H9 (cell line): ENCODE measurements at regions not wholly inside any gene's neighbourhood (a gene's known extent, or its start where the extent isn't known, plus 50 kb on each side); places are given as distances from the start of the nearest gene placed in this dataset.

Experiments used
- DNase-seq: peaks from one replicate; pipeline ENCODE4 v3.0.0-alpha.2; 2017
- H2AFZ ChIP-seq: one replicate; pipeline ENCODE4 v1.6.1; 2013; ENCODE audit warnings: mild to moderate bottlenecking, low read length, control low read depth, moderate library complexity
- H2AK5ac ChIP-seq: 2 replicates; pipeline ENCODE4 v1.6.1; 2013; ENCODE audit warnings: low read length, control low read depth, mixed read lengths; ENCODE audit not compliant: insufficient read length
- H2BK120ac ChIP-seq: one replicate; pipeline ENCODE4 v1.6.1; 2013; ENCODE audit warnings: low read depth, mild to moderate bottlenecking, low read length, control low read depth, inconsistent platforms; ENCODE audit not compliant: poor library complexity, severe bottlenecking
- H2BK12ac ChIP-seq: 2 replicates; pipeline ENCODE4 v1.6.1; 2013; ENCODE audit warnings: low read length, control low read depth, mixed read lengths, low read depth; ENCODE audit not compliant: insufficient read length
- H2BK15ac ChIP-seq: 2 replicates; pipeline ENCODE4 v1.6.1; 2013; ENCODE audit warnings: low read depth, low read length, control low read depth
- H2BK20ac ChIP-seq: one replicate; pipeline ENCODE4 v1.6.1; 2013; ENCODE audit warnings: low read depth, mild to moderate bottlenecking, low read length, control low read depth, inconsistent platforms; ENCODE audit not compliant: poor library complexity, severe bottlenecking
- H2BK5ac ChIP-seq: 2 replicates; pipeline ENCODE4 v1.6.1; 2013; ENCODE audit warnings: low read length, control low read depth, mixed read lengths; ENCODE audit not compliant: insufficient read length
- H3K14ac ChIP-seq: 2 replicates; pipeline ENCODE4 v1.6.1; 2013; ENCODE audit warnings: low read length, control low read depth; ENCODE audit not compliant: insufficient read depth
- H3K18ac ChIP-seq: 2 replicates; pipeline ENCODE4 v1.6.1; 2013; ENCODE audit warnings: low read depth, mild to moderate bottlenecking, mixed read lengths, low read length, control low read depth; ENCODE audit not compliant: insufficient read length
- H3K23ac ChIP-seq: 2 replicates; pipeline ENCODE4 v1.6.1; 2013; ENCODE audit warnings: low read length, control low read depth, mixed read lengths, low read depth; ENCODE audit not compliant: insufficient read length
- H3K23me2 ChIP-seq: 2 replicates; pipeline ENCODE4 v1.6.1; 2013; ENCODE audit warnings: low read depth, mild to moderate bottlenecking, mixed read lengths, low read length, control low read depth; ENCODE audit not compliant: insufficient read length, poor library complexity, severe bottlenecking
- H3K27ac ChIP-seq: 2 replicates; pipeline ENCODE4 v1.5.1; 2013; ENCODE audit warnings: low read length, control low read depth, mixed read lengths, low read depth; ENCODE audit not compliant: insufficient read length
- H3K27me3 ChIP-seq: 2 replicates; pipeline ENCODE4 v1.6.1; 2013; ENCODE audit warnings: low read length, control low read depth, inconsistent platforms; ENCODE audit not compliant: insufficient read depth
- H3K4ac ChIP-seq: 2 replicates; pipeline ENCODE4 v1.6.1; 2013; ENCODE audit warnings: low read depth, mild to moderate bottlenecking, control low read depth, inconsistent platforms, low read length, moderate library complexity
- H3K4me1 ChIP-seq: 2 replicates; pipeline ENCODE4 v1.6.1; 2013; ENCODE audit warnings: low read length, control low read depth, inconsistent platforms; ENCODE audit not compliant: insufficient read depth
- H3K4me2 ChIP-seq: 2 replicates; pipeline ENCODE4 v1.6.1; 2013; ENCODE audit warnings: low read length, control low read depth, mixed read lengths; ENCODE audit not compliant: insufficient read length, insufficient read depth
- H3K56ac ChIP-seq: 2 replicates; pipeline ENCODE4 v1.6.1; 2013; ENCODE audit warnings: low read depth, mild to moderate bottlenecking, mixed read lengths, low read length, control low read depth; ENCODE audit not compliant: insufficient read length
- H3K79me1 ChIP-seq: 2 replicates; pipeline ENCODE4 v1.6.1; 2013; ENCODE audit warnings: low read depth, mild to moderate bottlenecking, moderate library complexity, low read length, control low read depth, inconsistent platforms; ENCODE audit not compliant: insufficient read depth, poor library complexity, severe bottlenecking
- H3K79me2 ChIP-seq: 2 replicates; pipeline ENCODE4 v1.6.1; 2013; ENCODE audit warnings: low read length, control low read depth, inconsistent platforms; ENCODE audit not compliant: insufficient read depth
- H3K9ac ChIP-seq: 2 replicates; pipeline ENCODE4 v1.6.1; 2013; ENCODE audit warnings: low read length, control low read depth, mixed read lengths; ENCODE audit not compliant: insufficient read length; ENCODE audit errors: extremely low read depth
- H3K9me3 ChIP-seq: one replicate; pipeline ENCODE4 v1.6.1; 2013; ENCODE audit warnings: low read depth, low read length, inconsistent platforms; ENCODE audit not compliant: control insufficient read depth
- H3T11ph ChIP-seq: one replicate; pipeline ENCODE4 v1.6.1; 2013; ENCODE audit warnings: mild to moderate bottlenecking, low read length, control low read depth, inconsistent platforms
- H4K20me1 ChIP-seq: one replicate; pipeline ENCODE4 v1.6.1; 2013; ENCODE audit not compliant: control insufficient read depth, insufficient read length, insufficient read depth
- H4K5ac ChIP-seq: 2 replicates; pipeline ENCODE4 v1.6.1; 2013; ENCODE audit warnings: low read depth, mild to moderate bottlenecking, mixed read lengths, low read length, control low read depth; ENCODE audit not compliant: insufficient read length
- H4K8ac ChIP-seq: replicated peaks from 2 replicates; pipeline ENCODE4 v1.6.1; 2013; ENCODE audit warnings: low read length, control low read depth, mixed read lengths, low read depth; ENCODE audit not compliant: insufficient read length
- H4K91ac ChIP-seq: 2 replicates; pipeline ENCODE4 v1.6.1; 2013; ENCODE audit warnings: low read depth, mild to moderate bottlenecking, moderate library complexity, mixed read lengths, low read length, control low read depth; ENCODE audit not compliant: insufficient read length
- H3K27ac Mint-ChIP-seq, 3 experiments: 2 replicates in 2 of 3; 3 replicates in 1 of 3; pipeline ENCODE4 v1.8.0; 2020 to 2021; ENCODE audit warnings: mixed read lengths in 3 of 3, mild to moderate bottlenecking in 1 of 3, moderate library complexity in 1 of 3
- H3K27me3 Mint-ChIP-seq: 2 replicates; pipeline ENCODE4 v1.8.0; 2021; ENCODE audit warnings: low read depth, mild to moderate bottlenecking, moderate library complexity, mixed read lengths
- H3K36me3 Mint-ChIP-seq, 3 experiments: 2 replicates in 2 of 3; 3 replicates in 1 of 3; pipeline ENCODE4 v1.8.0; 2020 to 2021; ENCODE audit warnings: low read depth in 3 of 3, mixed read lengths in 3 of 3; ENCODE audit not compliant: insufficient read depth in 1 of 3
- H3K4me1 Mint-ChIP-seq, 2 experiments: 2 replicates each; pipeline ENCODE4 v1.8.0; 2020; ENCODE audit warnings: mixed read lengths in 2 of 2
- H3K4me3 Mint-ChIP-seq, 2 experiments: 2 replicates in 1 of 2; 3 replicates in 1 of 2; pipeline ENCODE4 v1.8.0; 2020 to 2021; ENCODE audit warnings: mild to moderate bottlenecking in 2 of 2, mixed read lengths in 2 of 2, moderate library complexity in 1 of 2
- H3K9me3 Mint-ChIP-seq, 2 experiments: 2 replicates in 1 of 2; 3 replicates in 1 of 2; pipeline ENCODE4 v1.8.0; 2020; ENCODE audit warnings: mild to moderate bottlenecking in 2 of 2, mixed read lengths in 2 of 2, moderate library complexity in 1 of 2
- WGBS: extraction: QIAGEN DNeasy Blood & Tissue Kit; methylation state at CpG from one replicate; pipeline ENCODE4 v1.1.7; 2013; ENCODE audit warnings: missing lambda C conversion rate, low lambda C conversion rate, mixed read lengths; ENCODE audit not compliant: insufficient read length; ENCODE audit errors: extremely low coverage; 5-methylcytosine and 5-hydroxymethylcytosine counted together
- TF ChIP-seq, protein P1 (sequence below): fragments of 200-600 bp; sonication (generic); conservative IDR thresholded peaks from 3 replicates; pipeline ENCODE4 v1.8.0; 2021; ENCODE audit warnings: antibody characterized with exemption, mild to moderate bottlenecking

DNA sequence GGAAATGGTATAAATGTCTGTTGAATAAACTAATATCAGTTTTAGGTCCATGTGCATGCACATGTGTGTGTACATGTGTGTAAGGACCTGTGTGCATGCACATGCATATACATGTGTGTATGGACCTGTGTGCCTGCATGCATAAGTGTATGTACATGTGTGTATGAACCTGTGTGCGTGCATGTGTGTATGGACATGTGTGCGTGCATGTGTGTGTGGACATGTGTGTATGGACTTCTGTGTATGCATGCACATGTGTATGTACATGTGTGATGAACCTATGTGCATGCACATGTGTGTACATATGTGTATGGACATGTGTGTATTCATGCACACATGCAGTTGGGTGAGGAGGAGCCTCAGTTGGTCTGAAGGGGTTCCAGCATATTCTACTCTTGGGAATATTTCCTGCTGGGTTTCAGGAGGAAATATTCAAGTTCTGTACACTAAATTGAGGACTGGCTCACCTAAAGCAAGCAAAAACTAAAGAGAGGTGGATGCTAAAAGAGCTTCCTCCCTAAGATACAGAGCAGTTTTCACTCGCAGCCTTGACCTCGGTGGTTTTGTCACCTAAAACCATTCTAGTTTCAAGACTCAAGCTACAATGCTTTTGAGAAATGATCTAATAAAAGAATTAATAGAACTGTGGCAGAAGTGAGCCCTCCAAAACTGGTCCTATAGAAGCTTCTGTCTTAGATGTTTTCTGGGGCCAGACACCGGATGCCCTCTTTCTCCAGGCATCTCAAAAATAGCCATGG, 742.8 kb downstream of the MAFB start:
- Histone ChIP-seq H3K9me3 (no peaks in the 10 kb centered on the region), H3K4ac (no peak overlapping the region)
- no peak overlapping the region for H3K27ac Mint-ChIP-seq

More for the DNA sequence above, 742.8 kb downstream of the MAFB start:
- Histone ChIP-seq H3K9ac (no peak overlapping the region), H3K79me1 (no peaks in the 10 kb centered on the region), H3K27me3 (no peaks in the 10 kb centered on the region), H3K56ac (no peak overlapping the region), H3K4me2 (no peak overlapping the region), H3K14ac (no peak overlapping the region), H2BK20ac (no peak overlapping the region), H3K4me1 (no peaks in the 10 kb centered on the region), H2BK15ac (no peak overlapping the region), H3K23ac (no peak overlapping the region), H3K27ac (no peak overlapping the region), H2BK5ac (no peak overlapping the region), H2AFZ (no peak overlapping the region), H2BK120ac (no peak overlapping the region), H4K8ac (no peak overlapping the region), H3K79me2 (no peaks in the 10 kb centered on the region), H3T11ph (no peak overlapping the region), H3K18ac (no peak overlapping the region), H2BK12ac (no peak overlapping the region), H2AK5ac (no peak overlapping the region), H3K23me2 (no peaks in the 10 kb centered on the region), H4K91ac (no peak overlapping the region), H4K20me1 (no peaks in the 10 kb centered on the region), H4K5ac (no peak overlapping the region)
- no peak overlapping the region for H3K4me3 Mint-ChIP-seq
- no peaks in the 10 kb centered on the region for H3K27me3 Mint-ChIP-seq
- whole genome bisulfite sequencing = no CpG with 5 or more reads among the region's 5 CpGs
- TF ChIP-seq, protein P1, sequence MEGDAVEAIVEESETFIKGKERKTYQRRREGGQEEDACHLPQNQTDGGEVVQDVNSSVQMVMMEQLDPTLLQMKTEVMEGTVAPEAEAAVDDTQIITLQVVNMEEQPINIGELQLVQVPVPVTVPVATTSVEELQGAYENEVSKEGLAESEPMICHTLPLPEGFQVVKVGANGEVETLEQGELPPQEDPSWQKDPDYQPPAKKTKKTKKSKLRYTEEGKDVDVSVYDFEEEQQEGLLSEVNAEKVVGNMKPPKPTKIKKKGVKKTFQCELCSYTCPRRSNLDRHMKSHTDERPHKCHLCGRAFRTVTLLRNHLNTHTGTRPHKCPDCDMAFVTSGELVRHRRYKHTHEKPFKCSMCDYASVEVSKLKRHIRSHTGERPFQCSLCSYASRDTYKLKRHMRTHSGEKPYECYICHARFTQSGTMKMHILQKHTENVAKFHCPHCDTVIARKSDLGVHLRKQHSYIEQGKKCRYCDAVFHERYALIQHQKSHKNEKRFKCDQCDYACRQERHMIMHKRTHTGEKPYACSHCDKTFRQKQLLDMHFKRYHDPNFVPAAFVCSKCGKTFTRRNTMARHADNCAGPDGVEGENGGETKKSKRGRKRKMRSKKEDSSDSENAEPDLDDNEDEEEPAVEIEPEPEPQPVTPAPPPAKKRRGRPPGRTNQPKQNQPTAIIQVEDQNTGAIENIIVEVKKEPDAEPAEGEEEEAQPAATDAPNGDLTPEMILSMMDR = no peak
- H3K9me3 Mint-ChIP-seq = no peaks in the 10 kb centered on the region
- H3K4me1 Mint-ChIP-seq = no peaks in the 10 kb centered on the region
- H3K36me3 Mint-ChIP-seq = no peaks in the 10 kb centered on the region
- no peak for DNase-seq
